Stimulated activated CD4-positive, alpha-beta T cell treated with anti-CD3 and anti-CD28 coated beads, Interleukin-15, amount 100 ng/mL, for 48 hours (primary cell): ENCODE measurements at regions not wholly inside any gene's neighbourhood (a gene's known extent, or its start where the extent isn't known, plus 50 kb on each side); places are given as distances from the start of the nearest gene placed in this dataset.
"Not testable (repeated sequence)": the region's sequence is repeated elsewhere in the genome, so short reads cannot be mapped to it uniquely, and the experiment has no call there.

Experiments
- DNase-seq, 2 donors: peaks; one replicate each; pipeline ENCODE4 v3.0.0-alpha.2; 2020; ENCODE audit warnings: low read depth in 2 of 2

GRCh38 chr1:234866007-234866866 lies 256.3 kb upstream of the IRF2BP2 start:
- no peak for DNase-seq

- no peak for DNase-seq
Observed at GRCh38 chr1:234865171-234866006, 255.4 kb upstream of the IRF2BP2 start.

DNA sequence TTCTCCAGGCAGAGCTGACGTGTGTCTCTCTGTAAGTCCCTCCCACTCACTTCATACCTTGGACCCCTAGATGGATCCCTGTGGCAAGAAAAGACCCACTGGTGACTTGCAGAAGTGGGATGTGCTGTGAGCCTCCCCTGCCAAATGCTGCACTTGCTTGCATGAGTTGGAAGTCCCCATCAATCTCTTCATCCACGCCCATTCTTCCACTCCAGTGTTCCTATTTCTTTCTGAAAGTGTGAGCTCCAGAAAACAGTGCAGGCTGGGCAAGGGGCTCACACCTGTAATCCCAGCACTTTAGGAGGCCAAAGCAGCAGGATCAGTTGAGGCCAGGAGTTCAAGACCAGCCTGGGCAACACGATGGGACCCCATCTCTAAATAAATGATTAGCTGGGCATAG lies 254.1 kb upstream of the IRF2BP2 start:
- no peak for DNase-seq

GRCh38 chr1:234863551-234863971 lies 253.6 kb upstream of the IRF2BP2 start:
- no peak for DNase-seq

DNA sequence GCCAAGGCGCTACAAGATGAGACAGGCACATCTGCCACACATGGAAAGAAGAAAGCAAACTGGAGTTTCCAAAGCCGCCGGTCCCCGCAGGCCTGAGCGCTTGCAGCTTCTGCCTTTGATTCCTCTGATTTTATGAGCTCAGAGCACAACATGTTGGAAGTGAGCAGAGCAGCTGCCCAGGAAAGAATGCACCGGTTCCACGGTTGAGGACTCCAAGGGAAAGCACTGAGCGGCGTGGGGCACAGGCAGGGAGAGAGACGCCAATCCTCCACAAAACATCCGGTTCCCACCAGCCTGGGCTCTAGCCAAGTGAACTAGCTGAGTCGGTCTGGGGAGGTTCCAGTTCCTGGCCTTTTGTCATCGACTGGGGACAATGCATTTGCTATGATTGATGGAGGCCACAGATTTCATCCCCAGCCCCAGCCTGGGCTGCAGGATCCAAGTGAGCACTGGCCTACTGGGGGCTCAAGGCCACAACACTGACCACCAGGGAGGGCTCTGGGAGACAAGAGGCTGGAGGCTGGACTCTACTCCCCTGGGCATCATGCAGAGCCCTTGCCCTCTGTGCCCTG lies 253.1 kb upstream of the IRF2BP2 start:
- DNase-seq: no peak

DNA sequence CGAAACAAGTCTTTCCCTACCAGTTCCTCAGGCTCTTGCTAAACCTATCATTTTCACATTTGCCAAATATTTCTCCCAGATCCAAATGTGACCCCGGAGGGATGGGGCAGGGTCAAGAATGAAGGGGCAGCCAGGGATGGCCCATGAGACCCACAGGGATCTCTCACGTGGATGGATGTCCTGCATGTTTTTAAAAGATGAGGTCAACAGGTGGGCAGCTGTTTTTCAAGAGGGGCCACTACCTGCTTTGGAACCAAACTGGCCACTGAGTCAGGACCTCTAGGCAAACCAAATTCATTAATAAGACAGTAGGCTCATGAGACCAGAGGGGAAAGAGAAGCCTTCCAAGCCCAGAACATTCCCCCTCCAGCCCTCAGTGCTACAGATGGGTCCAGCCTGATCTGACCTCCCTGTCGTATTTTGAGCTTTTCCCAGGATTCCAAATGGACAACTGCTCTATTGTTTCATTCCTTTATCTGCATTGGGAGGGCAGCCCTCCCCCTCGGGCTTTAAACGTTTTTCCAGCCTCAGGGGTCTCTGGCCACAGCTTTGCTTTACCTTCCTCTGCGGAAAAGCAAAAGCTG lies 252.5 kb upstream of the IRF2BP2 start:
- DNase-seq: no peak

GRCh38 chr1:234861761-234862160 lies 251.8 kb upstream of the IRF2BP2 start:
- no peak for DNase-seq

DNA sequence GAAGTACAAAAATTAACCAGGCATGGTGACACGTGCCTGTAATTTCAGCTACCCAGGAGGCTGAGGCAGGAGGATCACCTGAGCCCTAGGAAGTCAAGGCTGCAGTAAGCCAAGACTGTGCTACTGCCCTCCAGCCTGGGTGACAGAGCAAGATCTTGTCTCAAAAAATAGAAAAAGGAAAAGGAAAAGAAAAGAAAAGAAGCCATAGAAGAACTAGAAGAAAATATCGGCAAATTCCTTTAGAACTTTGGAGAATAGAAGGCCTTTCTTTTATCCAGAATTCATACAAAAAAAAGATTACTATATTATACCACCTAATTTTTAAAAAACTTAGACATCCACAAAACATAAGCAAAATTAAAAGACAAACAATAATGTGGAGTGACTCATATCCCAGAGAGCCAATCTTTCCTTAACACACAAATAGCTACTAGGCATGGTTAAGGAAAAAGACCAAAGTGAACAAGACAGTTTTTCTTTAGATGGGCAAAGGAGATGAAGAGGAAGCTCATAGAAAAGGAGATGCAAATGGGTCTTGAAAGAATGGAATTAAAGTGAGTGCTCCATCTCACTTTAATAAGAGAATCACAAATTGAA lies 251.1 kb upstream of the IRF2BP2 start:
- DNase-seq: no peak

DNA sequence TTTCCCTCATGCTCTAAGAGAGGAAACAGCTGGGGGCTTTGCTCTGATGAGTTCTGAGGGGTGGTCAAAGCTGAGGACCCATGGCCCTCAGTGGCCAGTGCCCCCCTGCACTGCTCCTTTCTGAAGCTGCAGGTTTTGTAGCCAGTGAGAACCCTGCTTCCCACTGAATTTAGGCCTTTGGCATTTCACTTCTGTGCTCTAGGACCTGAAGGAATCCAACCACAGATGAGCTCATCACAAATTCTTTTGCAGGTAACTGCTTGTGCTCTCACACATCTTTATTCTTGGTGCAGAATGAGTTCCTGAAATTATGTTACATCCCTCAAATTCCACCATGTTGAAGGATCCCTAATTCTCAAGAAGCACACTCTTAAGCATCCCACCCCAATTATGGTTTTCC lies 248.7 kb upstream of the IRF2BP2 start:
- no peak for DNase-seq

DNA sequence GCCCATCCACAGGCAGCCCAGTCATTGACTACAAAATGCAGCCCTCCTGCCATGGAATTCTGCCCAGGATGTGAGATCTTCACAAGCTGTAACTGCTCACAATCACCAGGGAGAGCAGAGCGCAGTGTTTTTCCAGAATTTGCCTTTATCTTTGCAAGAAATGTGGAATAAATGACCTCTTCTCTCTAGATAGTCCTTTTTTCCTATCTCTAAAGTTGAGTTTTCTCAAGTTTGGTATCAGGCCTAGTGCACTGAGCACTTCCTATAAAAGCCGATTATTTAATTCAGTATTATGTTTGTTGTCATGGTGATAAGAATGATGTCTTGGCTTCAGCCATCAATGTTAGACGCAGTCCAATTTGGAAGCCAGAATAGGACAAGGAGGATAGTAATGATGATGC lies 246.9 kb upstream of the IRF2BP2 start:
- no peak for DNase-seq

GRCh38 chr1:234855851-234856250 lies 245.9 kb upstream of the IRF2BP2 start:
- DNase-seq: no peak

- no peak for DNase-seq
Observed at GRCh38 chr1:234854645-234855039, 244.7 kb upstream of the IRF2BP2 start.

DNA sequence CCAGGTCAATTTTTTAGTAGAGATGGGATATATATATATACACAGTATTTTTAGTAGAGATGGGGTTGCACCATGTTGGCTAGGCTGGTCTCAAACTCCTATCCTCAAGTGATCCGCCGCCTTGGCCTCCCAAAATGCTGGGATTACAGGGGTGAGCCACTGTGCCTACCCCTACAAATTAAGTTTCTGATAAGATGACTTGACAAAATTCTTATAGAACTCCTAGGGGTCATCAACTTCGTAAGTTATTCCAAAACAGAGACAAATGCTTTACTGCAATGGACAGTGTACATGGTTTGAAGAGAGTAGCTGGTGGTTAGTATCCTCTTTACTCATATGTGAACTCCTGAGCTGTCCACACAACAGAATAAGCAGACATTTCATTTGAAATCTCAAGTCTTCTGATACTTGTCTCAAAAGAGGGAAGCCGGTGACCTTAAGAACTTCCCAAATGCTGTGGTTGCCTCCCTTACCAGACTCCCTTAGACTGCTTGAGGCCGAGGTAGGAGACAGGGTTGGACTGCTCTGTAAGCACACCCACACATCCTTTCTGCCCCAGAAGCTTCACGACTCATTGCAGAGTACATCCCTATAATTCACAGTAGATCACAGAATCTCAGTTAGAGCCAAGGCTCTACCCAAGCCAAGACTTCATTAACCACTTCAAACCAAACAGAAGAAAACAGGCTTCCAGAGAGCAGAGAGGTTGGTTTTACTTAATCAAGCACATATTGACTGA lies 244.1 kb upstream of the IRF2BP2 start:
- no peak for DNase-seq

- DNase-seq: no peak
Observed at GRCh38 chr1:234852659-234853058, 242.7 kb upstream of the IRF2BP2 start.

DNA sequence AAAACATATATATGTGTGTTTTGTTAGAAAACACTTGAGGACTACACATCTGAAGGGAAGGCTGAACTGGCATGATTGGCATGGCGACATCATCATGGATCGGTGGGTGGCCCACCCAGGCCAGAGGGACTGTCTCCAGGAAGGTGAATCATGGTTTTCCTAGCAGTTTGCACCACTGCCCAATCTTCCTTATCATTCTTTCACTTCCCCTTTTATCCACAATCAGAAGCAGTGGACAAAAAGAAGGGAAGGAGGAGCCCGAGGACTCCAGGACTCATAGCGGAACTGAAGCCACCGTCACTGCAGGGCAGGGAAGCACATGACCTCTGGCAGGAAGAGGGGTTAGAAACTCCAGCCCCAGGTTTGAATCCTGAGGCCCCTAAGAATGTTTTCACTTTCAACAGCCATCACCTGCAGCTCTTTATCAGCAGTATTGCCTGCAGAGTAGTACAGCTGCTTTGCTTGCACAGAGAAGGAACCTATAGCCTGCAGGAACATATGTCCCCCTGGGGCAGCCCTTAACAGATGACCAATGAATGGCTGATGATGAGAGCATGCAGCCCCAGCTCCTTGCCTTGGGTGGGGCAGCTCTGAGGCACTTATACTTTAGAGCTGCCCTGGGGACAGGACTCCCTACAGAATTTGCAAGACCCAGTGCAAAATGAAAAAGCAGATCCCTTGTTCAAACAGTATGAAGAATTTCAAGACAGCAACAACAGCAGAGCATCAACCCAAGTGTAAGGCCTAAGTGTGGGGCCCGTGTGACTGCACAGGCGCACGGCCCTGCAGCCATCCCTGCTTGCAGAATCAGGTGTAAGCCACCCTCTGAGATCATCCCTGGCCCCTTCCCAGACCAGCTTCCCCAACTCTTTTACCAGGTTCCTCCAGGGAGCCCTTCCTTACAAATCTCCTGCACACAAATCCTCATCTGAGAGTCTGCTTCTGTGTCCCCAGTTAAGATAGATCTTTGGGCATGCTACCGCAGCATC lies 241.8 kb upstream of the IRF2BP2 start:
- DNase-seq: no peak

GRCh38 chr1:234849832-234850231 lies 239.9 kb upstream of the IRF2BP2 start:
- no peak for DNase-seq

- DNase-seq: no peak
Observed at GRCh38 chr1:234848972-234849649, 239.1 kb upstream of the IRF2BP2 start.

- DNase-seq: not testable (repeated sequence)
Observed at GRCh38 chr1:234846813-234847212, 236.8 kb upstream of the IRF2BP2 start.

DNA sequence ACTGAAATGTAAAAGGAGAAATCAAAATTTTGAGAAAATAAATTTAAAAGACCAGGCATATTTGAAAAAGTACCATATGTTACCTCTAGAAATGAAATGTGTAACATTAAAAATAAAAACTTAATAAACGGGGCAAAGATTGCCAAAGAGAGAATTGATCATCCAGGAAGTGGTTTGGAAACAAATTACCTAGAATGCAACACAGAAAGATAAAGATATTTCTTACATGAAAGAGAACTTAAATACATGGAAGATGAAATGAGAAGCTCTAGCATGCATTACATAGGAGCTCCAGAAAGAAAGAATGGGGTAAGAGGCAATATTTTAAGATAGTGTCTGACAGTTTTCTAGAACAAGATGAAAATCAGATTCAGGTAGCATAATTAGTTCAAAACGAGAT lies 235.9 kb upstream of the IRF2BP2 start:
- no peak for DNase-seq
